ENCODE measurements at regions not wholly inside any gene's neighbourhood (a gene's known extent, or its start where the extent isn't known, plus 50 kb on each side); places are given as distances from the start of the nearest gene placed in this dataset.

GRCh38 chr16:5480431-5481195, 383.0 kb upstream of the EEF2KMT start:
- TF ChIP-seq CTCF (IDR thresholded peaks at IDR 0.05; ENCODE audit: insufficient read depth, low read length, poor library complexity, severe bottlenecking) (no peak), EZH2phosphoT487 (conservative IDR thresholded peaks at IDR 0.05; ENCODE audit: low read length) (no peak)

Measured in SU-DHL-6 (cell line).